H1 (cell line): ENCODE measurements at regions not wholly inside any gene's neighbourhood (a gene's known extent, or its start where the extent isn't known, plus 50 kb on each side); places are given as distances from the start of the nearest gene placed in this dataset.

Experiments
- CHD7 ChIP-seq: fragments of 300-600 bp; sonication (generic); IDR thresholded peaks from 2 replicates; pipeline ENCODE4 v1.7.1; 2012; ENCODE audit warnings: low read length, moderate library complexity, mild to moderate bottlenecking, inconsistent platforms; ENCODE audit not compliant: insufficient replicate concordance
- CREB1 ChIP-seq: IDR thresholded peaks from 2 replicates; pipeline ENCODE4 v1.6.1; 2012; ENCODE audit warnings: inconsistent platforms
- FOSL1 ChIP-seq: IDR thresholded peaks from 2 replicates; pipeline ENCODE4 v1.6.1; 2011; ENCODE audit warnings: mild to moderate bottlenecking, low read depth, low read length, moderate library complexity; ENCODE audit not compliant: insufficient read depth
- GTF2F1 ChIP-seq: IDR thresholded peaks from 2 replicates; pipeline ENCODE4 v1.6.1; 2012; ENCODE audit warnings: low read depth, low read length, improper control_type of control experiment, borderline replicate concordance
- POLR2A ChIP-seq, 2 experiments: IDR thresholded peaks; 1 replicate in 1 of 2; 2 replicates in 1 of 2; pipeline ENCODE4 v1.6.1; 2011; ENCODE audit warnings: low read depth in 2 of 2, low read length in 2 of 2, mild to moderate bottlenecking in 2 of 2; ENCODE audit errors: control extremely low read depth in 1 of 2
- SP2 ChIP-seq: IDR thresholded peaks from 2 replicates; pipeline ENCODE4 v1.6.1; 2012; ENCODE audit warnings: mild to moderate bottlenecking, low read length, inconsistent platforms

- TF ChIP-seq CREB1 (no peak), GTF2F1 (no peak), SP2 (no peak), CHD7 (no peak), POLR2A (IDR thresholded peaks at IDR 0.05; ENCODE audit: control extremely low read depth in 1 of 2, low read depth in 2 of 2, low read length in 2 of 2) (no peak), FOSL1 (no peak)
- TF ChIP-seq, all 59 proteins: peak for 0
Observed at GRCh38 chr1:187847531-187847930, 1018.8 kb downstream of the PLA2G4A start (continued).
